GM13976 (cell line): ENCODE measurements at regions not wholly inside any gene's neighbourhood (a gene's known extent, or its start where the extent isn't known, plus 50 kb on each side); places are given as distances from the start of the nearest gene placed in this dataset.
"Not testable (repeated sequence)": the region's sequence is repeated elsewhere in the genome, so short reads cannot be mapped to it uniquely, and the experiment has no call there.

Experiments
- DNase-seq: peaks from one replicate; pipeline ENCODE4 v3.0.0; 2012; ENCODE audit warnings: low spot score
- CTCF ChIP-seq: IDR thresholded peaks from 2 replicates; pipeline ENCODE4 v1.5.1; 2012; ENCODE audit warnings: borderline replicate concordance, mild to moderate bottlenecking; ENCODE audit not compliant: insufficient read depth; ENCODE audit errors: extremely low read depth, missing control alignments, control extremely low read depth
- in situ Hi-C: fragments of 300-500 bp; cut with MboI; formaldehyde crosslinking; loops from one replicate; pipeline ENCODE4 v1.12.0; 2022; ENCODE audit warnings: low sequenced_read_pairs, mixed read lengths, inconsistent platforms; ENCODE audit not compliant: unreplicated experiment

GRCh38 chr14:35201066-35201465 lies 78.7 kb downstream of the PRORP start:
- in situ Hi-C loops: no loop called here
- TF ChIP-seq CTCF: no peak
- DNase-seq: no peak

- in situ Hi-C loops: no loop called here
- no peak for DNase-seq
- no peak for TF ChIP-seq CTCF
Measured at GRCh38 chr14:35202195-35202594, 79.8 kb downstream of the PRORP start.

- TF ChIP-seq CTCF: no peak
- DNase-seq: no peak
- in situ Hi-C loops: no loop called here
Measured at GRCh38 chr14:35205737-35206136, 83.4 kb downstream of the PRORP start.

GRCh38 chr14:35211067-35211466 lies 81.1 kb upstream of the PSMA6 start:
- no peak for TF ChIP-seq CTCF
- in situ Hi-C loops: no loop called here
- DNase-seq: no peak

- in situ Hi-C loops: no loop called here
- DNase-seq: no peak
- TF ChIP-seq CTCF: no peak
Measured at GRCh38 chr14:35212471-35213142, 79.6 kb upstream of the PSMA6 start.

- DNase-seq: no peak
- TF ChIP-seq CTCF: no peak
- in situ Hi-C loops: no loop called here
Measured at GRCh38 chr14:35213143-35213788, 78.9 kb upstream of the PSMA6 start.

GRCh38 chr14:35213869-35214387 lies 78.3 kb upstream of the PSMA6 start:
- no peak for TF ChIP-seq CTCF
- no peak for DNase-seq
- in situ Hi-C loops: no loop called here

- in situ Hi-C loops, DNase-seq: not testable (repeated sequence)
Measured at GRCh38 chr14:35214402-35214801, 77.8 kb upstream of the PSMA6 start.
